CD8-positive, alpha-beta memory T cell (primary cell): ENCODE measurements at regions not wholly inside any gene's neighbourhood (a gene's known extent, or its start where the extent isn't known, plus 50 kb on each side); places are given as distances from the start of the nearest gene placed in this dataset.

Experiments
- CTCF ChIA-PET: fragments of 350-600 bp; sonication (Branson Sonifier 250); formaldehyde crosslinking; loops from one replicate; lab custom pipeline; 2021; ENCODE audit warnings: antibody characterized with exemption; lab: Charles Lee
- POLR2A ChIA-PET: fragments of 350-600 bp; sonication (Branson Sonifier 250); formaldehyde crosslinking; loops from one replicate; lab custom pipeline; 2021; ENCODE audit warnings: antibody characterized with exemption; lab: Charles Lee
- DNase-seq, 5 donors: peaks; one replicate each; pipeline versions ENCODE4 v3.0.0 to v3.0.0-alpha.2; 2020 to 2022; ENCODE audit warnings: mixed read lengths in 1 of 5
- H3K27ac ChIP-seq: one replicate; pipeline ENCODE4 v1.7.0; 2013; ENCODE audit warnings: low read depth, mild to moderate bottlenecking, low read length, moderate library complexity
- H3K27me3 ChIP-seq: 2 replicates; pipeline ENCODE4 v1.7.0; 2013; ENCODE audit warnings: low read length, mild to moderate bottlenecking; ENCODE audit not compliant: insufficient read depth, poor library complexity, severe bottlenecking
- H3K36me3 ChIP-seq: 2 replicates; pipeline ENCODE4 v1.7.0; 2013; ENCODE audit warnings: mild to moderate bottlenecking, low read length, moderate library complexity; ENCODE audit not compliant: insufficient read depth
- H3K4me1 ChIP-seq: 2 replicates; pipeline ENCODE4 v1.7.0; 2013; ENCODE audit warnings: mild to moderate bottlenecking, low read length, moderate library complexity; ENCODE audit not compliant: insufficient read depth
- H3K4me3 ChIP-seq: 2 replicates; pipeline ENCODE4 v1.7.0; 2013; ENCODE audit warnings: mild to moderate bottlenecking, low read length
- H3K9me3 ChIP-seq: 2 replicates; pipeline ENCODE4 v1.7.0; 2013; ENCODE audit warnings: mild to moderate bottlenecking, low read length
- H3K27ac Mint-ChIP-seq, 8 donors: one replicate each; pipeline ENCODE4 v1.8.0; 2020 to 2021; ENCODE audit warnings: mixed read lengths in 8 of 8, mild to moderate bottlenecking in 6 of 8, inconsistent platforms in 3 of 8, moderate library complexity in 3 of 8
- H3K27me3 Mint-ChIP-seq, 2 donors: one replicate each; pipeline ENCODE4 v1.8.0; 2020 to 2021; ENCODE audit warnings: mixed read lengths in 2 of 2, mild to moderate bottlenecking in 1 of 2, moderate library complexity in 1 of 2
- H3K36me3 Mint-ChIP-seq, 3 donors: one replicate each; pipeline ENCODE4 v1.8.0; 2020 to 2021; ENCODE audit warnings: mixed read lengths in 3 of 3, inconsistent platforms in 1 of 3, mild to moderate bottlenecking in 1 of 3
- H3K4me1 Mint-ChIP-seq, 3 donors: one replicate each; pipeline ENCODE4 v1.8.0; 2020 to 2021; ENCODE audit warnings: mixed read lengths in 3 of 3, inconsistent platforms in 1 of 3, mild to moderate bottlenecking in 1 of 3
- H3K4me3 Mint-ChIP-seq, 7 donors: one replicate each; pipeline ENCODE4 v1.8.0; 2020 to 2021; ENCODE audit warnings: mixed read lengths in 7 of 7, mild to moderate bottlenecking in 6 of 7, moderate library complexity in 4 of 7, inconsistent platforms in 2 of 7
- H3K9me3 Mint-ChIP-seq, 5 donors: one replicate each; pipeline ENCODE4 v1.8.0; 2020 to 2022; ENCODE audit warnings: mixed read lengths in 5 of 5, mild to moderate bottlenecking in 3 of 5, moderate library complexity in 2 of 5, inconsistent platforms in 1 of 5

GRCh38 chr1:109814223-109814622 is 50.5 kb upstream of the EPS8L3 start:
- H3K4me3 ChIP-seq = no peak overlapping the region
- no peak for DNase-seq
- ChIA-PET POLR2A (no interaction called here), CTCF (no interaction called here)
- H3K36me3 Mint-ChIP-seq = peaks cover 0 to 4% (median 2%) of the 10 kb centered on the region in 3 donors
- H3K27ac ChIP-seq = no peak overlapping the region
- no peaks in the 10 kb centered on the region for H3K4me1 Mint-ChIP-seq
- no peaks in the 10 kb centered on the region for H3K4me1 ChIP-seq
- no peak overlapping the region for H3K4me3 Mint-ChIP-seq
- H3K27me3 ChIP-seq = no peaks in the 10 kb centered on the region
- no peaks in the 10 kb centered on the region for H3K9me3 ChIP-seq
- peaks cover 3 to 6% of the 10 kb centered on the region in 2 donors for H3K27me3 Mint-ChIP-seq
- no peak overlapping the region for H3K27ac Mint-ChIP-seq
- peaks cover 0 to 3% (median 0%) of the 10 kb centered on the region in 5 donors for H3K9me3 Mint-ChIP-seq
- no peaks in the 10 kb centered on the region for H3K36me3 ChIP-seq
